SK-N-SH treated with all-trans-retinoic acid at 6 μM for 48 hours (cell line): ENCODE measurements at regions not wholly inside any gene's neighbourhood (a gene's known extent, or its start where the extent isn't known, plus 50 kb on each side); places are given as distances from the start of the nearest gene placed in this dataset.

Experiments used
- ATAC-seq: fragments of 200-7000 bp; cut with Tn5 transposase; 3 replicates; pipeline ENCODE4 v1.9.1; 2020; ENCODE audit warnings: mild to moderate bottlenecking, moderate library complexity
- BACH2 ChIP-seq: fragments of 250-450 bp; sonication (Bioruptor Pico); IDR thresholded peaks from 2 replicates; pipeline ENCODE4 v1.9.0; 2021; ENCODE audit warnings: mild to moderate bottlenecking, borderline replicate concordance
- CSDC2 ChIP-seq: fragments of 250-450 bp; sonication (Bioruptor Pico); IDR thresholded peaks from 2 replicates; pipeline ENCODE4 v1.5.0; 2020; ENCODE audit warnings: mild to moderate bottlenecking, moderate library complexity
- CSRNP3 ChIP-seq: fragments of 250-450 bp; sonication (Bioruptor Pico); IDR thresholded peaks from 2 replicates; pipeline ENCODE4 v1.5.1; 2021; ENCODE audit warnings: mild to moderate bottlenecking, moderate library complexity
- ESRRG ChIP-seq: fragments of 250-450 bp; sonication (Bioruptor Pico); IDR thresholded peaks from 2 replicates; pipeline ENCODE4 v1.6.1; 2021; ENCODE audit warnings: mild to moderate bottlenecking
- GLIS3 ChIP-seq: fragments of 250-450 bp; sonication (Bioruptor Pico); IDR thresholded peaks from 2 replicates; pipeline ENCODE4 v1.5.0; 2020; ENCODE audit warnings: mild to moderate bottlenecking, moderate library complexity
- PATZ1 ChIP-seq: fragments of 250-450 bp; sonication (Bioruptor Pico); IDR thresholded peaks from 2 replicates; pipeline ENCODE4 v1.8.0; 2020; ENCODE audit warnings: mild to moderate bottlenecking, moderate library complexity, borderline replicate concordance
- POU6F1 ChIP-seq: fragments of 250-450 bp; sonication (Bioruptor Pico); IDR thresholded peaks from 2 replicates; pipeline ENCODE4 v1.8.0; 2021; ENCODE audit warnings: low read depth, mild to moderate bottlenecking, moderate library complexity, borderline replicate concordance
- PPARA ChIP-seq: fragments of 250-450 bp; sonication (Bioruptor Pico); IDR thresholded peaks from 2 replicates; pipeline ENCODE4 v1.5.0; 2020; ENCODE audit warnings: mild to moderate bottlenecking, borderline replicate concordance
- TCF4 ChIP-seq: fragments of 250-450 bp; sonication (Bioruptor Pico); IDR thresholded peaks from 2 replicates; pipeline ENCODE4 v1.8.0; 2021; ENCODE audit warnings: mild to moderate bottlenecking, moderate library complexity, borderline replicate concordance
- TOX ChIP-seq: fragments of 250-450 bp; sonication (Bioruptor Pico); IDR thresholded peaks from 2 replicates; pipeline ENCODE4 v1.8.0; 2021; ENCODE audit warnings: mild to moderate bottlenecking, moderate library complexity, borderline replicate concordance
- TSHZ2 ChIP-seq: fragments of 250-450 bp; sonication (Bioruptor Pico); IDR thresholded peaks from 2 replicates; pipeline ENCODE4 v1.5.0; 2020; ENCODE audit warnings: mild to moderate bottlenecking, moderate library complexity
- ZC3H10 ChIP-seq: fragments of 250-450 bp; sonication (Bioruptor Pico); IDR thresholded peaks from 2 replicates; pipeline ENCODE4 v1.5.1; 2021; ENCODE audit warnings: mild to moderate bottlenecking, moderate library complexity
- ZFP3 ChIP-seq: fragments of 250-450 bp; sonication (Bioruptor Pico); IDR thresholded peaks from 2 replicates; pipeline ENCODE4 v1.5.0; 2020; ENCODE audit warnings: mild to moderate bottlenecking, moderate library complexity
- ZFP30 ChIP-seq: fragments of 450-650 bp; formaldehyde crosslinking; IDR thresholded peaks from 2 replicates; pipeline ENCODE4 v1.5.0; 2022; ENCODE audit warnings: mild to moderate bottlenecking, moderate library complexity
- ZNF565 ChIP-seq: fragments of 450-650 bp; formaldehyde crosslinking; conservative IDR thresholded peaks from 2 replicates; pipeline ENCODE4 v1.5.0; 2020; ENCODE audit warnings: low read depth, mild to moderate bottlenecking, moderate library complexity
- ZNF70 ChIP-seq: fragments of 450-650 bp; formaldehyde crosslinking; IDR thresholded peaks from 2 replicates; pipeline ENCODE4 v1.5.0; 2020; ENCODE audit warnings: mild to moderate bottlenecking, moderate library complexity
- ZNF8 ChIP-seq: fragments of 450-650 bp; formaldehyde crosslinking; IDR thresholded peaks from 2 replicates; pipeline ENCODE4 v1.5.0; 2020; ENCODE audit warnings: mild to moderate bottlenecking, moderate library complexity

- no peak for TF ChIP-seq PATZ1 (CRISPR knock-in tag)
- no peak for TF ChIP-seq BACH2 (CRISPR knock-in tag)
- TF ChIP-seq TOX (CRISPR knock-in tag) = no peak
- no peak for TF ChIP-seq CSDC2
- TF ChIP-seq ZNF70 (CRISPR knock-in tag) = no peak
Measured at GRCh38 chr5:93330506-93330905, 250.5 kb downstream of the NR2F1-AS1 start (continued).

- no peak for ATAC-seq
- TF ChIP-seq ZNF8 (CRISPR knock-in tag) (no peak), PATZ1 (CRISPR knock-in tag) (no peak), CSRNP3 (CRISPR knock-in tag) (no peak), POU6F1 (CRISPR knock-in tag) (no peak), ZNF565 (CRISPR knock-in tag) (no peak), ZFP30 (no peak), TCF4 (no peak), ZNF70 (CRISPR knock-in tag) (no peak), CSDC2 (no peak), TOX (CRISPR knock-in tag) (no peak), GLIS3 (CRISPR knock-in tag) (no peak)
Measured at GRCh38 chr5:93329756-93330155, 251.3 kb downstream of the NR2F1-AS1 start.

- no peak for TF ChIP-seq TOX (CRISPR knock-in tag)
- no peak for TF ChIP-seq BACH2 (CRISPR knock-in tag)
- TF ChIP-seq ZFP3 (CRISPR knock-in tag) = no peak
- no peak for TF ChIP-seq PPARA (CRISPR knock-in tag)
- no peak for ATAC-seq
Measured at GRCh38 chr5:93328833-93329232, 252.2 kb downstream of the NR2F1-AS1 start.

GRCh38 chr5:93327605-93328004 lies 253.4 kb downstream of the NR2F1-AS1 start:
- TF ChIP-seq ESRRG (CRISPR knock-in tag) (no peak), PPARA (CRISPR knock-in tag) (no peak), CSDC2 (no peak), CSRNP3 (CRISPR knock-in tag) (no peak), TSHZ2 (CRISPR knock-in tag) (no peak), ZC3H10 (CRISPR knock-in tag) (no peak), ZFP30 (no peak), TOX (CRISPR knock-in tag) (no peak), PATZ1 (CRISPR knock-in tag) (no peak)
- no peak for ATAC-seq
